Left lobe of liver (tissue), 2 donors: ENCODE measurements at regions not wholly inside any gene's neighbourhood (a gene's known extent, or its start where the extent isn't known, plus 50 kb on each side); places are given as distances from the start of the nearest gene placed in this dataset.
"Not testable (repeated sequence)": the region's sequence is repeated elsewhere in the genome, so short reads cannot be mapped to it uniquely, and the experiment has no call there.

Source experiments
- ATAC-seq: fragments of 200-7000 bp; cut with Tn5 transposase; one replicate; pipeline ENCODE4 v1.9.1; 2020; ENCODE audit warnings: mild to moderate bottlenecking, moderate library complexity
- DNase-seq: peaks from one replicate; pipeline ENCODE4 v3.0.0-alpha.2; 2020; ENCODE audit warnings: low spot score
- donor health status: DM: no; HTN: no; CAD: no; lungs with moderate emphysema.
- donor health status: DM: no; HTN: yes; CAD: no.

DNA sequence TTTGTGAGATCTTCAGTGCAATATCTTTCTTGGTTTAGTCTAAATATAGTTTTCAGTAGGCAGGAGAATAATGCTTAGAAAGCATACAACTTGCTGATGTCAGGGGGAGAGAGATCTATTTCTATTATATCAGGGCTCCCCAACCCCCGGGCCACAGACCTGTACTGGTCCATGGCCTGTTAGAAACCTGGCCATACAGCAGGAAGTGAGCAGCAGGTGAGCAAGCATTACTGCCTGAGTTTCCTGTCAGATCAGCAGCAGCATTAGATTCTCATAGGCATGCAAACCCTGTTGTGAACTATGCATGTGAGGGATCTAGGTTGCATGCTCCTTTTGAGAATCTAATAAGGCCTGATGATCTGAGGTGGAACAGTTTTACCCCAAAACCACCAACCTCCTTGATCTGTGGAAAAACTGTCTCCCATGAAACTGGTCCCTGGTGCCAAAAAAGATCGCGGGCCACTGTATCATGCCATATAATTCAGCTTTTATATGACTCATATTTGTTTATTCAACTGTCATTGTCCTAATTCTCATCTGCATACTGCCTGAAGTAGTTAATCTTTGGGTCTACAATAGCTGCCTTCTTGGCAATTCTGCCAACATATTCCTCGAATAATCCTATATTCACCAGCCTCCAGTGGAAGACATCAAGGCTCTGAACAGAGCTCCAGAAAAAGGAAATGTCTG is 163.6 kb upstream of the DYRK2 start:
- ATAC-seq (no peak), DNase-seq (no peak)

DNA sequence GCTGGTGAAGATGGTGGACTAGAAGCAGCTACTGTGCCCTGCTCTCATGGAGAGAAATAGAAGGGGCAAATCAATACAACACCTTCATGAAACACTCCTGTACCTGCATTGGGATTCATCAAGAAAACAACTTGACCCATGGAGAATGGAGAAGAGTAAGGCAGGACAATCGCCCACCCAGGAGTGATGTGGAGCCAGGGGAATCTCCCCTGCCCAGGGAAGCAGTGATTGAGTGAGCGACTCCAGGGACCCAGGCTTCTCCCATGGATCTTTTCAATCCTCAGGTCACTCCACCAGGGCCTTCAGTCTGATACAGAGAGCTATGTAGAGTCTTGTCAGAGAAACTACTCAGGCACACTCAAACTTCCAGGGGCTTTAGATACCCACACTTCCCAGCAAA is 161.9 kb upstream of the DYRK2 start:
- no peak for ATAC-seq
- DNase-seq = no peak

GRCh38 chr12:67488349-67488748 is 160.2 kb upstream of the DYRK2 start:
- ATAC-seq, DNase-seq: not testable (repeated sequence)

- DNase-seq (no peak), ATAC-seq (no peak)
Observed at GRCh38 chr12:67489007-67489406, 159.5 kb upstream of the DYRK2 start.

- DNase-seq (no peak), ATAC-seq (no peak)
Observed at GRCh38 chr12:67496581-67496980, 152.0 kb upstream of the DYRK2 start.

GRCh38 chr12:67498991-67499390 is 149.6 kb upstream of the DYRK2 start:
- DNase-seq (no peak), ATAC-seq (no peak)

- ATAC-seq = no peak
- DNase-seq = no peak
Observed at GRCh38 chr12:67501362-67501761, 147.2 kb upstream of the DYRK2 start.

GRCh38 chr12:67504026-67504425 is 144.5 kb upstream of the DYRK2 start:
- ATAC-seq (no peak), DNase-seq (no peak)

DNA sequence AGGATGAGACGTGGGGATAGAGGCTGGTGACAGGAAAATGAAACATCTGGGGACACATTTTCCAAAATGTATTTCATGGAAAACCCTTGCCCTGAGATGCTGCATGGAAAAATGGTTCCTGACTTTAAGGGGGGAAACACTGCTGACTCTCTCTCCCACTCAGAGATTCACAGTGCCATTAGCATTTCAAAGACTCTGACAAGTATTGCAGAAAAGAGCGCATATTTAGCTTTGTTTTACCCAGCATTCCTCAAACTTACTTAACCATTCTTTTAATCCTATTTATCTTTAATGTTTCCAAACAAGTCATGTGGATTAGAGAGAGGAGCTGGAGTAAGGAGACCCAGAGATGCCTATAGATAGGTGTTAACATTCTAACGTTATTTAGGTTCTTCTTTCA is 141.8 kb upstream of the DYRK2 start:
- DNase-seq (no peak), ATAC-seq (no peak)

DNA sequence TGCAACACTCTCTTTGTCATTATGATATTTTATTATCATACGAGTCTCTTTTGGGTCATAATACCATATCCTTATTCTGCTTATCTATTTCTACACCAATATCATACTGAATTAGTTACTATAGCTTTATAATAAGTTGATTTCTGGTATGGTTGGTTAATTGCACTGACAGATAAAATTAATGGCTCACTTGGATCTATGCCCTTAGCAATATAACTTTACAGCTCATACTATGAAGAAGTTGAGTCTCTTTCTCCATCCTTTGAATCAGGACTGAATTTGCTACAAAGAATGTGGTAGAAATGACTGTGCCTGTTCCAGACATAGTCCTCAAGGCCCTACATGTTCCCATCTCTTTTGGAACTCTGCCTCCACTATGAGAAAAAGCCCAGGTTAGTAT is 139.7 kb upstream of the DYRK2 start:
- DNase-seq = no peak
- no peak for ATAC-seq

- ATAC-seq = no peak
- no peak for DNase-seq
Observed at GRCh38 chr12:67509666-67510386, 138.7 kb upstream of the DYRK2 start.

DNA sequence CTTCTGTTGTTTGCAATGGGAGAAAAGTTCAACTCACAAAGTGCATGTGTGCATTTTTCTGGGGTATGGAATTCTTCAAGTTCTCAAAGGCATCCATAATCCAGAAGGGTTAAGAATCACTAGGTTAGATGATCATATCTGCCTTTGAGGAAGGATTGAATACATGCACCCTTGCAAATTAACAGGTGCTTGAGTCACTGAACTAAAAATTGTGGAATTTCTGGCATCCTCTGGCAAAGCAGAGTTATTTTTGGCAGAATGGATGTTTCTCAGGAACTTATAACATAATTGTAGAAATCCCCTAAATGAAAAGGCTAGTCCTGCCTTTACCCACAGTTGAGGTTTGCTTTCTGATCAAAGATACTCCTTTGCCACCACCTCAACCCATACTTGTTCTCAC is 136.5 kb upstream of the DYRK2 start:
- DNase-seq = no peak
- ATAC-seq = no peak

DNA sequence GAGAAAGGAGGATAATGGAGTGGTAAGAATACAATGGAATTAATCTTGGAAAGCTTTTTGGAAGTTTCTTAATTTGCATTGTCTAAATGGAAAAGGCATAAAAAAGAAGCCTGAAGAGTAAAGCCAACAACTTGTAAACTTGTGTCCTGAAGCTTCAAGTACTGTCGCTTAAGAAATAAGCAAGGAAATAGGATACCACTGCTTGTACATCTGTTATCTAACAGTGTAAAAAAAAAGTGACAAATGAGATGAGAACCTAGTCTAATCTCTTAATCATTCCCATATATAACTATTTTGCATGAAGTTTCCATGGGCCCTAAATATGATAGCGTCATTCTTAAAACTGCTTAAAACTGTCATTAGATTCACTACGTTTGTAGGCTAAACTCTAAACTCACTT is 134.0 kb upstream of the DYRK2 start:
- DNase-seq = no peak
- no peak for ATAC-seq

DNA sequence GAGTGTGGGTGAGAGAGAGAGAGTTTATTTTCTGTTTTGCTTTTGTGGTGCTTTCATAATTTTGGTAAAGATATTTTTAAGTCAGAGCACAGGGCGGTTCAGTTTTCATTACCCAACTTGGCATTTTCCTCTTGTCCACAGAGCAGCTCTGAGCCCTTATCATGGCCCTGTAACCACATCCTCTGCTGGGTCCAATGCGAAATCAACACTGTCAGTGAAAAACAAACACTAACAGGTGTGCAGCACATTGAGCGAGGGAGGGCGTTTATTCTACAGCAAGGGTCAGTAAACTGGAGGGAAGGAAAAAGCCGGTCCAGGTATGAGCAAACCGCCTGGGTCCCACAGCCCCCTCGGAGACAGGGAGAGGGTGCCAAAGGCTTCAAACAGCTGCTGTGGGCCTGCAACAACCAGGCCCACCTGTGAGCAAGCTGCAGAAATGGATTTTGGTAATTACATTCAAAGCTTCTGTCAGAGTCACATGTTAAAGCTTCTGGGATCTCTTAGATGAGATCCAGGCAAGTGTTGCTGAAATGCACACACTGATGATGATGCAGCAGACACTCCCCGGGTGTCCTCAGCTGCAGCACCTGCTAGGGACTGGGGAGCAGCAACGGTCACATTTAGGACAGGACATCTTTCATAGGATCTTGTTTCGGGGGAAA is 132.7 kb upstream of the DYRK2 start:
- DNase-seq (no peak), ATAC-seq (no peak)

- DNase-seq (no peak), ATAC-seq (no peak)
Observed at GRCh38 chr12:67517181-67517887, 131.2 kb upstream of the DYRK2 start.

DNA sequence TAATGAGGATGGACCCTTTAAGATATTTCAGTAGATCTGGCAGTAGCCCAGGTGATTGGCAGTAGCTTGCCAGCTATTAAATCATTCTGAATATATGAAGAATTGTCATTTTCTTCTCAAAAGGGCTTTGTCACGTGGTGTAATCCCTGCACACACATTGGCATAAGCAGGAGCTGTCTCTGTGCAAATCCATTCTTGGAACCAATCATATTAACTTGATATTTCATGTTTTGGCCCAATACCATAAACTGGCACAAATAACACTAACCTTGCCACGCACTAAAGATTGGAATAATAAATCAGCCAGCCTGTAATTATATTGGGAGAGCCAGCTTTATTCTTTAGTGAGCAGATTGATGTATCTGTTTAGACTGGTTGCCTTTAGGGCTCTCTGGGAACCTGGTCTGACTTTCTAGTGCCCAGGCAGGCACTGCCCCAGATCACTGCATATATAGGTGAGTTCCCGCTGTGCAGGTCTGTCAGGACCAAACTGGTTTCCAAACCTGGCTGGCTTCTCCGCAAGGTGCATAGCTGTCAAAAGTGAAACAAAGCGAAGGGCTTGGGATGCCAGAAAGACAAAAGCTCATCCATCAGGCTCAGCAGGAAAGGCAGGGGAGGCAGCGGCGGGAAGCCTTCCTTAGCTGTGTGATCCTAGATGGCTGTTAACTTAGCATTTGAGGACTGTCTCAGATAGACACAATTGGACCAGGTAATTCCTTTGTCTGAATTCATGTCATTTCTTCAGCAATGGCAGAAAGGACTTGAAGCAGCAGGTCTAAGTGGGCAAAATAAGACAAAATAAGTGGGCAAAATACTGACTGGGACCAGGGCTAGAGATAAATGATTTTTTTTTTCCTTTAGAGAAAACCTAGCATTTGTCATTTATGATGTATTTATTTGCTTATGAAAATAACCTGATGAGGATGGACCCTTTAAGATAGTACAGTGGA is 128.8 kb upstream of the DYRK2 start:
- ATAC-seq = no peak
- DNase-seq = no peak

DNA sequence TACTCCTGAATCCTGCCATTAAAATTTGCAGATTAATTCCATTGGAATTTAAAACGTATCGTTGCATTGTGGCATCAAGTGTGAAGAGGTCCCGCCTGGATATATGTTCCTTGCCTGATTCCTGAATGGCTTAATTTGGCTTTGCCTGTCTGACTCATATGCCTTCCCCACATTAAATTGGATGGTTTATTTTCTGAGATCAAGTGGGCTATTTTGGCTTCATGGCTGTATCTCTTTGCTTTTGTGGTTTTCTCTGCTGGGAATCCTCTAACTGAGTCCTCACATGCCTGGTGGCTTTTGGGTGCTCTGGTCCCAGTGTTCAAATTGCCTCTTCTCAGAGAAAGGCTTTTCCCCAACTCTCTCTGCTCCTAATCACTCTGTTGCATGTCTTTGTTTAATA is 127.9 kb upstream of the DYRK2 start:
- no peak for DNase-seq
- no peak for ATAC-seq

GRCh38 chr12:67522222-67522621 is 126.3 kb upstream of the DYRK2 start:
- DNase-seq (no peak), ATAC-seq (no peak)

DNA sequence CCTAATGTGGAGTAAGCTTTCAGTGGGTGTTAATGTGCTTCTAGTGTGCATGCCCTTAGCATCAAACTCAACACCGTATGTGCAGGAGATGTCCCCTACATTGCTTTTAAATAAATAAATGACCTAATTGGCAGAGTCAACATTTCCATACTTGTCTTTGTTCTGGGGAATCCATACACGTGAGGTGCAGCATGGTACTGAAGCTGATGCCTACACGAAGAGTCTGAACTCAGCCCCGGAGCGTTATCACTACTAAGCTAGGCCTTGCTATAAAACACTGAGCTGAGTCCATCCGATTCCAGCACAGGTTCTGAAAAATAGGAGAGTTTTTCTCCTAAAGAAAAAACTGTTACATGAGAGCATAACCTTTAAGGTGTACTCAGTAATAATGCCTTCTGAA is 125.0 kb upstream of the DYRK2 start:
- DNase-seq = no peak
- ATAC-seq = no peak

- ATAC-seq (no peak), DNase-seq (no peak)
Observed at GRCh38 chr12:67524861-67525616, 123.5 kb upstream of the DYRK2 start.
